Loucy (cell line): ENCODE measurements at regions not wholly inside any gene's neighbourhood (a gene's known extent, or its start where the extent isn't known, plus 50 kb on each side); places are given as distances from the start of the nearest gene placed in this dataset.

Source experiments
- H2AFZ ChIP-seq: fragments of 200-600 bp; sonication (generic); 2 replicates; pipeline ENCODE4 v1.6.0; 2016; ENCODE audit warnings: antibody characterized with exemption, mild to moderate bottlenecking, low read length, moderate library complexity
- H3F3A ChIP-seq: fragments of 200-600 bp; 2 replicates; pipeline ENCODE4 v1.6.0; 2016; ENCODE audit warnings: antibody characterized with exemption, low read depth, mild to moderate bottlenecking
- H3K27me3 ChIP-seq: fragments of 200-600 bp; sonication (generic); 2 replicates; pipeline ENCODE4 v1.6.1; 2014; ENCODE audit warnings: low read length, mild to moderate bottlenecking; ENCODE audit not compliant: insufficient read depth, poor library complexity, severe bottlenecking
- H3K36me3 ChIP-seq: fragments of 200-600 bp; sonication (generic); 2 replicates; pipeline ENCODE4 v1.6.1; 2016; ENCODE audit warnings: low read length; ENCODE audit not compliant: insufficient read depth
- H3K4me1 ChIP-seq: fragments of 200-600 bp; sonication (generic); 2 replicates; pipeline ENCODE4 v1.5.1; 2014; ENCODE audit warnings: low read length, mild to moderate bottlenecking; ENCODE audit not compliant: insufficient read depth, poor library complexity, severe bottlenecking
- H3K4me2 ChIP-seq: fragments of 200-600 bp; sonication (generic); 2 replicates; pipeline ENCODE4 v1.6.0; 2014; ENCODE audit warnings: antibody characterized with exemption, low read length, low read depth, mild to moderate bottlenecking; ENCODE audit not compliant: poor library complexity, severe bottlenecking
- H3K4me3 ChIP-seq: fragments of 200-600 bp; sonication (generic); 2 replicates; pipeline ENCODE4 v1.5.1; 2014; ENCODE audit warnings: low read length, mild to moderate bottlenecking, mixed read lengths; ENCODE audit not compliant: poor library complexity, severe bottlenecking
- H3K79me2 ChIP-seq: fragments of 200-600 bp; sonication (generic); 2 replicates; pipeline ENCODE4 v1.6.1; 2014; ENCODE audit warnings: low read length; ENCODE audit not compliant: insufficient read depth
- H3K9ac ChIP-seq: fragments of 200-600 bp; sonication (generic); 2 replicates; pipeline ENCODE4 v1.6.0; 2014; ENCODE audit warnings: mild to moderate bottlenecking, low read depth, low read length, moderate library complexity; ENCODE audit not compliant: poor library complexity, severe bottlenecking
- H3K9me2 ChIP-seq: fragments of 200-600 bp; sonication (generic); replicated peaks from 2 replicates; pipeline ENCODE4 v1.6.1; 2016; ENCODE audit warnings: low read depth, low read length, mixed read lengths
- H3K9me3 ChIP-seq: fragments of 200-600 bp; sonication (generic); 2 replicates; pipeline ENCODE4 v1.6.1; 2014; ENCODE audit warnings: mild to moderate bottlenecking, antibody characterized with exemption, low read length, low read depth; ENCODE audit not compliant: insufficient read depth
- H4K20me1 ChIP-seq: fragments of 200-600 bp; sonication (generic); 2 replicates; pipeline ENCODE4 v1.6.0; 2014; ENCODE audit warnings: antibody characterized with exemption, low read length, mild to moderate bottlenecking; ENCODE audit not compliant: insufficient read depth, poor library complexity, severe bottlenecking
- CTCF ChIP-seq: fragments of 200-600 bp; sonication (generic); conservative IDR thresholded peaks from 2 replicates; pipeline ENCODE4 v1.5.1; 2014; ENCODE audit warnings: mild to moderate bottlenecking, antibody characterized with exemption, low read length
- EZH2phosphoT487 ChIP-seq: fragments of 200-600 bp; IDR thresholded peaks from 2 replicates; pipeline ENCODE4 v1.6.1; 2018; ENCODE audit warnings: antibody characterized with exemption, mild to moderate bottlenecking, moderate library complexity, borderline replicate concordance

GRCh38 chr4:114052227-114052626, 72.8 kb upstream of the ARSJ start:
- Histone ChIP-seq H3K9me3 (no peaks in the 10 kb centered on the region; the same call in 1 of the 2 replicates), H3K9me2 (no peaks in the 10 kb centered on the region), H3K4me3 (no peak overlapping the region), H2AFZ (no peak overlapping the region), H3K4me2 (no peak overlapping the region), H3K27me3 (no peaks in the 10 kb centered on the region), H4K20me1 (no peaks in the 10 kb centered on the region), H3K36me3 (no peaks in the 10 kb centered on the region), H3K79me2 (no peaks in the 10 kb centered on the region), H3K4me1 (peaks cover 21% of the 10 kb centered on the region), H3K9ac (no peak overlapping the region), H3F3A (no peaks in the 10 kb centered on the region)
- TF ChIP-seq CTCF (no peak), EZH2phosphoT487 (no peak)

- no peaks in the 10 kb centered on the region for H3K36me3 ChIP-seq
- H3K79me2 ChIP-seq, result no peaks in the 10 kb centered on the region
- H3K9me3 ChIP-seq, result peaks cover 5% of the 10 kb centered on the region; the same call in 1 of the 2 replicates
- no peak overlapping the region for H3K9ac ChIP-seq
- H3F3A ChIP-seq, result no peaks in the 10 kb centered on the region
- TF ChIP-seq CTCF, result no peak
- no peak for TF ChIP-seq EZH2phosphoT487
- no peak overlapping the region for H2AFZ ChIP-seq
- no peaks in the 10 kb centered on the region for H3K27me3 ChIP-seq
- no peak overlapping the region for H3K4me3 ChIP-seq
- H3K4me1 ChIP-seq, result peaks cover 21% of the 10 kb centered on the region
- H3K9me2 ChIP-seq, result no peaks in the 10 kb centered on the region
- no peaks in the 10 kb centered on the region for H4K20me1 ChIP-seq
- H3K4me2 ChIP-seq, result no peak overlapping the region
Observed at GRCh38 chr4:114056599-114056998, 77.2 kb upstream of the ARSJ start.

- Histone ChIP-seq H3F3A (no peaks in the 10 kb centered on the region), H3K4me2 (no peak overlapping the region), H3K4me1 (peaks cover 13% of the 10 kb centered on the region), H3K79me2 (no peaks in the 10 kb centered on the region), H2AFZ (no peak overlapping the region), H3K9me3 (peaks cover 5% of the 10 kb centered on the region; the same call in 1 of the 2 replicates), H3K9ac (no peak overlapping the region), H3K9me2 (no peaks in the 10 kb centered on the region), H3K36me3 (no peaks in the 10 kb centered on the region), H3K4me3 (no peak overlapping the region), H4K20me1 (no peaks in the 10 kb centered on the region), H3K27me3 (no peaks in the 10 kb centered on the region)
- no peak for TF ChIP-seq EZH2phosphoT487
- no peak for TF ChIP-seq CTCF
Observed at GRCh38 chr4:114057746-114058145, 78.3 kb upstream of the ARSJ start.
